HG03159 (cell line): ENCODE measurements at regions not wholly inside any gene's neighbourhood (a gene's known extent, or its start where the extent isn't known, plus 50 kb on each side); places are given as distances from the start of the nearest gene placed in this dataset.

Source experiments
- ATAC-seq: cut with Tn5 transposase; IDR thresholded peaks from one replicate; pipeline ENCODE4 v1.9.1; 2021; ENCODE audit warnings: mild to moderate bottlenecking, moderate library complexity; ENCODE audit not compliant: unreplicated experiment

- ATAC-seq: no peak
These were observed 222.9 kb upstream of the TBC1D5 start for GRCh38 chr3:17965331-17965730.

- ATAC-seq: no peak
These were observed 221.7 kb upstream of the TBC1D5 start for GRCh38 chr3:17964108-17964507.

- no peak for ATAC-seq
These were observed 213.0 kb upstream of the TBC1D5 start for GRCh38 chr3:17955411-17955810.

GRCh38 chr3:17954801-17955200, 212.4 kb upstream of the TBC1D5 start:
- ATAC-seq: no peak

GRCh38 chr3:17951241-17951640, 208.8 kb upstream of the TBC1D5 start:
- ATAC-seq: no peak

- ATAC-seq: no peak
These were observed 206.7 kb upstream of the TBC1D5 start for GRCh38 chr3:17949101-17949500.

- ATAC-seq: no peak
These were observed 205.4 kb upstream of the TBC1D5 start for GRCh38 chr3:17947833-17948232.

- ATAC-seq: no peak
These were observed 204.2 kb upstream of the TBC1D5 start for GRCh38 chr3:17946619-17947018.

- no peak for ATAC-seq
These were observed 203.5 kb upstream of the TBC1D5 start for GRCh38 chr3:17945799-17946399.

GRCh38 chr3:17945018-17945798, 202.8 kb upstream of the TBC1D5 start:
- no peak for ATAC-seq

GRCh38 chr3:17942856-17943255, 200.4 kb upstream of the TBC1D5 start:
- ATAC-seq: no peak

GRCh38 chr3:17941766-17942165, 199.3 kb upstream of the TBC1D5 start:
- ATAC-seq: no peak

- no peak for ATAC-seq
These were observed 198.7 kb upstream of the TBC1D5 start for GRCh38 chr3:17941152-17941551.

GRCh38 chr3:17939157-17939556, 196.7 kb upstream of the TBC1D5 start:
- ATAC-seq: no peak

- ATAC-seq: no peak
These were observed 195.9 kb upstream of the TBC1D5 start for GRCh38 chr3:17938313-17938712.

GRCh38 chr3:17936736-17937480, 194.5 kb upstream of the TBC1D5 start:
- no peak for ATAC-seq

- no peak for ATAC-seq
These were observed 192.8 kb upstream of the TBC1D5 start for GRCh38 chr3:17935222-17935621.

- ATAC-seq: no peak
These were observed 189.8 kb upstream of the TBC1D5 start for GRCh38 chr3:17932136-17932771.

- no peak for ATAC-seq
These were observed 188.7 kb upstream of the TBC1D5 start for GRCh38 chr3:17931131-17931530.

- ATAC-seq: no peak
These were observed 186.2 kb upstream of the TBC1D5 start for GRCh38 chr3:17928502-17929145.

- no peak for ATAC-seq
These were observed 184.6 kb upstream of the TBC1D5 start for GRCh38 chr3:17927036-17927435.
